ENCODE measurements at regions not wholly inside any gene's neighbourhood (a gene's known extent, or its start where the extent isn't known, plus 50 kb on each side); places are given as distances from the start of the nearest gene placed in this dataset.
A peak's percentile ranks its signal among the peaks of the same experiment; 100 is the strongest.
"Not testable (repeated sequence)": the region's sequence is repeated elsewhere in the genome, so short reads cannot be mapped to it uniquely, and the experiment has no call there.

- no peak overlapping the region for H3K4me3 ChIP-seq
- H3K36me3 ChIP-seq (ENCODE audit: low read depth) = no peaks in the 10 kb centered on the region
- H3K4me1 ChIP-seq (ENCODE audit: low read depth) = no peaks in the 10 kb centered on the region
- ATAC-seq = no peak
- no peaks in the 10 kb centered on the region for H3K9me3 ChIP-seq
- DNase-seq = no peak
- intact Hi-C loops (cut with DNase I, micrococcal nuclease) = no loop called here
- no peak for TF ChIP-seq CTCF (IDR thresholded peaks at IDR 0.05)
Measured at GRCh38 chrX:53883196-53883595, 161.1 kb downstream of the PHF8 start.

DNA sequence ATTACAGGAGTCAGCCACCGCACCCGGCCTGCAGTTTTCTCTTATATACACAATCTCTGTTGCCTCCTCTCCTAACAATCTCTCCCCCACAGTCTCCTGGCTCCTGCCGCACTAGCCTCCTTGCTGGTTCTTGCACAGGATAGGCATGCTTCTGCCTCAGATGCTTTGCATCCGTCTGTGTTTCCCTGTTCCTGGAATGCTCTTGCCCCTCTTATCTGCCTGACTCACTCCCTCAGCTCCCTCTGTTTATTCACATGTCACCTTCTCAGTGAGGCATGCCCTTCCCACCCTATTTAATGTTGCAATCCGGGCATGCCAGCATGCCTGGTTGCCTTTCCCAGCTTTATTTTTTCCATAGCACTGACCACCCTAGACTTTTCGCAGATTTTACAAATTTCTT, 161.9 kb downstream of the PHF8 start:
- H3K36me3 ChIP-seq (ENCODE audit: low read depth) = no peaks in the 10 kb centered on the region
- DNase-seq (peak in 1 of 3 donors; percentile 1), ATAC-seq (peak; percentile 70)
- no peaks in the 10 kb centered on the region for H3K9me3 ChIP-seq
- H3K4me1 ChIP-seq (ENCODE audit: low read depth) = no peaks in the 10 kb centered on the region
- no peak overlapping the region for H3K4me3 ChIP-seq
- TF ChIP-seq CTCF (IDR thresholded peaks at IDR 0.05) = no peak
- intact Hi-C loops (cut with DNase I, micrococcal nuclease) = no loop called here

DNA sequence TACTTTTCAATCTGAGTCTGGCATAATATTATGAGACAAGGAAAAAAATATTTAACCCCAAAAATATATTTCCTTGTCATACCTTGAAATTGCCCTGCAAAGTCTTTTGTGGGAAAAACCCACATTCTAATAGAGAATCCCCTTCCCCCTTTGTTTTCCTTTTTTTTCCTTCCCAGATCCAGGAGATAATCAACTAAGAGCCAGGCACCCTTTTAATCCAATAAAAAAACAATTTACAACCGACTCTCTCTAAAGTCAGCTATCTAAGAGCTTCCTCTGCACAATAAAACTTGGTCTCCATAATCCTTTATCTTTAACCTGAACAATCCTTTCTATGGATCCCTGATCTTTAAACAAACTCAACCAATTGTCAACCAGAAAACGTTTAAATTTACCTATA, 163.5 kb downstream of the PHF8 start:
- ATAC-seq = not testable (repeated sequence)

GRCh38 chrX:53859890-53860289, 173.4 kb upstream of the HUWE1 start:
- intact Hi-C loops (cut with DNase I, micrococcal nuclease) = no loop called here
- H3K36me3 ChIP-seq (ENCODE audit: low read depth) = no peaks in the 10 kb centered on the region
- H3K4me3 ChIP-seq = no peak overlapping the region
- no peaks in the 10 kb centered on the region for H3K4me1 ChIP-seq (ENCODE audit: low read depth)
- DNase-seq (no peak), ATAC-seq (no peak)
- no peaks in the 10 kb centered on the region for H3K9me3 ChIP-seq
- no peak for TF ChIP-seq CTCF (IDR thresholded peaks at IDR 0.05)

More for the DNA sequence above, 163.5 kb downstream of the PHF8 start:
- H3K4me1 ChIP-seq (ENCODE audit: low read depth); H3K36me3 ChIP-seq (ENCODE audit: low read depth); intact Hi-C loops (cut with DNase I, micrococcal nuclease); H3K9me3 ChIP-seq; DNase-seq; H3K4me3 ChIP-seq: not testable (repeated sequence)

GRCh38 chrX:53831662-53832635, 145.4 kb upstream of the HUWE1 start:
- ATAC-seq = peak; percentile 61
- no peaks in the 10 kb centered on the region for H3K4me1 ChIP-seq (ENCODE audit: low read depth)
- peak in 1 of 3 donors; percentile 55 for DNase-seq

More at GRCh38 chrX:53831662-53832635, 145.4 kb upstream of the HUWE1 start:
- intact Hi-C loops (cut with DNase I, micrococcal nuclease) = no loop called here
- H3K9me3 ChIP-seq = no peaks in the 10 kb centered on the region
- no peak overlapping the region for H3K4me3 ChIP-seq
- no peak for TF ChIP-seq CTCF (IDR thresholded peaks at IDR 0.05)
- no peaks in the 10 kb centered on the region for H3K36me3 ChIP-seq (ENCODE audit: low read depth)

Measured in mucosa of descending colon (tissue), 3 donors.